Suprapubic skin (tissue), 3 donors: ENCODE measurements at regions not wholly inside any gene's neighbourhood (a gene's known extent, or its start where the extent isn't known, plus 50 kb on each side); places are given as distances from the start of the nearest gene placed in this dataset.

ENCODE experiments used
- POLR2AphosphoS5 ChIP-seq, 3 donors: sonication (generic); formaldehyde crosslinking; IDR thresholded peaks; one replicate each; pipeline ENCODE4 v1.6.1; 2017; ENCODE audit warnings: antibody characterized with exemption in 3 of 3
- TF ChIP-seq, protein P1 (sequence below), 2 donors: fragments of 200-600 bp in 1 of 2; fragments of 450-650 bp in 1 of 2; sonication (generic) in 1 of 2; IDR thresholded peaks; one replicate each; pipeline ENCODE4 v1.5.1; 2016 to 2019; ENCODE audit warnings: antibody characterized with exemption in 2 of 2, mild to moderate bottlenecking in 1 of 2, moderate library complexity in 1 of 2

DNA sequence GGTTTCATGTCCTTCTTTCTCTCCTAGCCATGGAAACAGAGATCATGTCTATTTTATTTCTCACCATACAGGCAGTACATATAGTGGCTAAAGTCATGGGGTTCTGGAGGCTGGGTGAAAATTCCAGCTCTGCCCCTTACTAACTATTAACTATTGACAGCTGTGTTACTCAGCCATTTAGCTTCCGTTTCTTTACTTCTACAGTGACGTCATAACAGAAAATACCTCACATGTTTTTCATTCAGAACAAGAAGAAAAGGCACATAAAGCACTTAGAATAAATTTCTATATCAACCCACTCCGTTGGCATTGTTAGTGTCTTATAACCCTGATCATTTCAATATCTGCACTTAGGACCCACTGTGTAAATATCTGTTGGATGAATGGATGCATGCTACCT is 1506.9 kb upstream of the TMEM132C start:
- TF ChIP-seq, protein P1, sequence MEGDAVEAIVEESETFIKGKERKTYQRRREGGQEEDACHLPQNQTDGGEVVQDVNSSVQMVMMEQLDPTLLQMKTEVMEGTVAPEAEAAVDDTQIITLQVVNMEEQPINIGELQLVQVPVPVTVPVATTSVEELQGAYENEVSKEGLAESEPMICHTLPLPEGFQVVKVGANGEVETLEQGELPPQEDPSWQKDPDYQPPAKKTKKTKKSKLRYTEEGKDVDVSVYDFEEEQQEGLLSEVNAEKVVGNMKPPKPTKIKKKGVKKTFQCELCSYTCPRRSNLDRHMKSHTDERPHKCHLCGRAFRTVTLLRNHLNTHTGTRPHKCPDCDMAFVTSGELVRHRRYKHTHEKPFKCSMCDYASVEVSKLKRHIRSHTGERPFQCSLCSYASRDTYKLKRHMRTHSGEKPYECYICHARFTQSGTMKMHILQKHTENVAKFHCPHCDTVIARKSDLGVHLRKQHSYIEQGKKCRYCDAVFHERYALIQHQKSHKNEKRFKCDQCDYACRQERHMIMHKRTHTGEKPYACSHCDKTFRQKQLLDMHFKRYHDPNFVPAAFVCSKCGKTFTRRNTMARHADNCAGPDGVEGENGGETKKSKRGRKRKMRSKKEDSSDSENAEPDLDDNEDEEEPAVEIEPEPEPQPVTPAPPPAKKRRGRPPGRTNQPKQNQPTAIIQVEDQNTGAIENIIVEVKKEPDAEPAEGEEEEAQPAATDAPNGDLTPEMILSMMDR (IDR thresholded peaks at IDR 0.05) = no peak
- TF ChIP-seq POLR2AphosphoS5 (IDR thresholded peaks at IDR 0.05) = no peak
